Superior temporal gyrus (tissue), 1 donor: ENCODE measurements at regions not wholly inside any gene's neighbourhood (a gene's known extent, or its start where the extent isn't known, plus 50 kb on each side); places are given as distances from the start of the nearest gene placed in this dataset.

ENCODE experiments used
- DNase-seq: peaks from one replicate; pipeline ENCODE4 v3.0.0-alpha.2; 2016; ENCODE audit errors: extremely low spot score

GRCh38 chr7:46383605-46384004 is 462.5 kb upstream of the IGFBP3 start:
- no peak for DNase-seq

GRCh38 chr7:46369933-46370654 is 449.0 kb upstream of the IGFBP3 start:
- DNase-seq, result no peak

- DNase-seq, result no peak
Measured at GRCh38 chr7:46368871-46369270, 447.8 kb upstream of the IGFBP3 start.

GRCh38 chr7:46366526-46366925 is 445.5 kb upstream of the IGFBP3 start:
- no peak for DNase-seq

GRCh38 chr7:46363688-46364087 is 442.6 kb upstream of the IGFBP3 start:
- DNase-seq, result no peak

GRCh38 chr7:46360811-46361210 is 439.7 kb upstream of the IGFBP3 start:
- DNase-seq, result no peak

- no peak for DNase-seq
Measured at GRCh38 chr7:46360296-46360695, 439.2 kb upstream of the IGFBP3 start.

- DNase-seq, result no peak
Measured at GRCh38 chr7:46357851-46358250, 436.8 kb upstream of the IGFBP3 start.

- DNase-seq, result no peak
Measured at GRCh38 chr7:46357290-46357689, 436.2 kb upstream of the IGFBP3 start.

GRCh38 chr7:46356371-46356770 is 435.3 kb upstream of the IGFBP3 start:
- no peak for DNase-seq

- DNase-seq, result no peak
Measured at GRCh38 chr7:46355331-46355730, 434.3 kb upstream of the IGFBP3 start.

GRCh38 chr7:46352004-46352954 is 431.2 kb upstream of the IGFBP3 start:
- DNase-seq, result peak; percentile 65

- DNase-seq, result no peak
Measured at GRCh38 chr7:46349490-46349889, 428.4 kb upstream of the IGFBP3 start.

- DNase-seq, result no peak
Measured at GRCh38 chr7:46344533-46344932, 423.5 kb upstream of the IGFBP3 start.

GRCh38 chr7:46343802-46344201 is 422.7 kb upstream of the IGFBP3 start:
- DNase-seq, result no peak

GRCh38 chr7:46322937-46323336 is 401.9 kb upstream of the IGFBP3 start:
- DNase-seq, result no peak

- no peak for DNase-seq
Measured at GRCh38 chr7:46321556-46322205, 400.6 kb upstream of the IGFBP3 start.

GRCh38 chr7:46320956-46321355 is 399.9 kb upstream of the IGFBP3 start:
- DNase-seq, result no peak

GRCh38 chr7:46319841-46320240 is 398.8 kb upstream of the IGFBP3 start:
- DNase-seq, result no peak

GRCh38 chr7:46318276-46318675 is 397.2 kb upstream of the IGFBP3 start:
- DNase-seq, result no peak

- DNase-seq, result no peak
Measured at GRCh38 chr7:46317256-46317655, 396.2 kb upstream of the IGFBP3 start.

GRCh38 chr7:46315891-46316290 is 394.8 kb upstream of the IGFBP3 start:
- no peak for DNase-seq
